Nephron (organoid): ENCODE measurements at regions not wholly inside any gene's neighbourhood (a gene's known extent, or its start where the extent isn't known, plus 50 kb on each side); places are given as distances from the start of the nearest gene placed in this dataset.

ENCODE experiments used
- H3K27ac Mint-ChIP-seq, 3 experiments: 2 replicates each; pipeline ENCODE4 v1.8.0; 2020; ENCODE audit warnings: mixed read lengths in 3 of 3, mild to moderate bottlenecking in 2 of 3, moderate library complexity in 1 of 3
- H3K27me3 Mint-ChIP-seq: 2 replicates; pipeline ENCODE4 v1.8.0; 2021; ENCODE audit warnings: low read depth, mild to moderate bottlenecking, moderate library complexity, mixed read lengths
- H3K36me3 Mint-ChIP-seq: 2 replicates; pipeline ENCODE4 v1.8.0; 2020; ENCODE audit warnings: low read depth, mixed read lengths
- H3K4me1 Mint-ChIP-seq: 2 replicates; pipeline ENCODE4 v1.8.0; 2020; ENCODE audit warnings: mixed read lengths
- H3K4me3 Mint-ChIP-seq, 3 experiments: 2 replicates each; pipeline ENCODE4 v1.8.0; 2020; ENCODE audit warnings: mild to moderate bottlenecking in 3 of 3, mixed read lengths in 3 of 3, moderate library complexity in 2 of 3
- H3K9me3 Mint-ChIP-seq: 2 replicates; pipeline ENCODE4 v1.8.0; 2020; ENCODE audit warnings: mixed read lengths
- CTCF ChIP-seq, 3 experiments: fragments of 200-600 bp; sonication (generic); IDR thresholded peaks; one replicate each; pipeline ENCODE4 v1.5.0; 2021; ENCODE audit warnings: antibody characterized with exemption in 3 of 3; ENCODE audit not compliant: unreplicated experiment in 3 of 3

- Mint-ChIP-seq H3K27me3 (peaks cover 4% of the 10 kb centered on the region), H3K4me1 (peaks cover 53% of the 10 kb centered on the region), H3K36me3 (no peaks in the 10 kb centered on the region), H3K27ac (peak overlapping the region; percentile 24 to 58 (median 43)), H3K9me3 (no peaks in the 10 kb centered on the region), H3K4me3 (peak overlapping the region in 1 of 3 experiments; percentile 18)
- no peak for TF ChIP-seq CTCF (IDR thresholded peaks at IDR 0.05; ENCODE audit: unreplicated experiment in 3 of 3)
These were observed 83.3 kb upstream of the ANKRD55 start for GRCh38 chr5:56316299-56316994.

GRCh38 chr5:56314529-56314928 lies 81.4 kb upstream of the ANKRD55 start:
- no peaks in the 10 kb centered on the region for H3K36me3 Mint-ChIP-seq
- peaks cover 4% of the 10 kb centered on the region for H3K27me3 Mint-ChIP-seq
- no peaks in the 10 kb centered on the region for H3K9me3 Mint-ChIP-seq
- no peak for TF ChIP-seq CTCF (IDR thresholded peaks at IDR 0.05; ENCODE audit: unreplicated experiment in 3 of 3)
- H3K4me1 Mint-ChIP-seq, result peaks cover 61% of the 10 kb centered on the region
- H3K4me3 Mint-ChIP-seq, result no peak overlapping the region
- H3K27ac Mint-ChIP-seq, result peak overlapping the region; percentile 17 to 89 (median 58)

GRCh38 chr5:56313596-56313995 lies 80.5 kb upstream of the ANKRD55 start:
- H3K4me3 Mint-ChIP-seq, result no peak overlapping the region
- H3K4me1 Mint-ChIP-seq, result peaks cover 61% of the 10 kb centered on the region
- H3K27me3 Mint-ChIP-seq, result no peaks in the 10 kb centered on the region
- TF ChIP-seq CTCF (IDR thresholded peaks at IDR 0.05; ENCODE audit: unreplicated experiment in 3 of 3), result no peak
- peak overlapping the region; percentile 58 to 90 (median 89) for H3K27ac Mint-ChIP-seq
- no peaks in the 10 kb centered on the region for H3K36me3 Mint-ChIP-seq
- H3K9me3 Mint-ChIP-seq, result no peaks in the 10 kb centered on the region

GRCh38 chr5:56313004-56313531 lies 79.9 kb upstream of the ANKRD55 start:
- Mint-ChIP-seq H3K4me1 (peaks cover 61% of the 10 kb centered on the region), H3K27me3 (no peaks in the 10 kb centered on the region), H3K36me3 (no peaks in the 10 kb centered on the region), H3K9me3 (no peaks in the 10 kb centered on the region), H3K4me3 (no peak overlapping the region), H3K27ac (peak overlapping the region; percentile 58 to 90 (median 89))
- no peak for TF ChIP-seq CTCF (IDR thresholded peaks at IDR 0.05; ENCODE audit: unreplicated experiment in 3 of 3)

- Mint-ChIP-seq H3K27me3 (no peaks in the 10 kb centered on the region), H3K4me1 (peaks cover 55% of the 10 kb centered on the region), H3K4me3 (peak overlapping the region in 1 of 3 experiments; percentile 7), H3K36me3 (no peaks in the 10 kb centered on the region), H3K27ac (peak overlapping the region; percentile 58 to 90 (median 82)), H3K9me3 (peaks cover 9% of the 10 kb centered on the region)
- no peak for TF ChIP-seq CTCF (IDR thresholded peaks at IDR 0.05; ENCODE audit: unreplicated experiment in 3 of 3)
These were observed 78.3 kb upstream of the ANKRD55 start for GRCh38 chr5:56311306-56311905.
